Type B pancreatic cell (in vitro differentiated cells): ENCODE measurements at regions not wholly inside any gene's neighbourhood (a gene's known extent, or its start where the extent isn't known, plus 50 kb on each side); places are given as distances from the start of the nearest gene placed in this dataset.

Experiments
- DNase-seq: peaks from one replicate; pipeline ENCODE4 v3.0.0; 2021; ENCODE audit warnings: mixed read lengths; ENCODE audit not compliant: unreplicated experiment; ENCODE audit errors: extremely low spot score
- H3K27ac Mint-ChIP-seq: 2 replicates; pipeline ENCODE4 v1.8.0; 2021; ENCODE audit warnings: mild to moderate bottlenecking, mixed read lengths
- H3K27me3 Mint-ChIP-seq: 2 replicates; pipeline ENCODE4 v1.8.0; 2021; ENCODE audit warnings: mixed read lengths
- H3K36me3 Mint-ChIP-seq: 2 replicates; pipeline ENCODE4 v1.8.0; 2021; ENCODE audit warnings: mixed read lengths
- H3K4me1 Mint-ChIP-seq: one replicate; pipeline ENCODE4 v1.8.0; 2021; ENCODE audit warnings: mixed read lengths; ENCODE audit not compliant: unreplicated experiment
- H3K4me3 Mint-ChIP-seq: 2 replicates; pipeline ENCODE4 v1.8.0; 2021; ENCODE audit warnings: mild to moderate bottlenecking, mixed read lengths
- H3K9me3 Mint-ChIP-seq: 2 replicates; pipeline ENCODE4 v1.8.0; 2021; ENCODE audit warnings: mixed read lengths
- TF ChIP-seq, protein P1 (sequence below): fragments of 200-600 bp; sonication (generic); conservative IDR thresholded peaks from 2 replicates; pipeline ENCODE4 v1.5.0; 2021; ENCODE audit warnings: antibody characterized with exemption, mild to moderate bottlenecking

DNA sequence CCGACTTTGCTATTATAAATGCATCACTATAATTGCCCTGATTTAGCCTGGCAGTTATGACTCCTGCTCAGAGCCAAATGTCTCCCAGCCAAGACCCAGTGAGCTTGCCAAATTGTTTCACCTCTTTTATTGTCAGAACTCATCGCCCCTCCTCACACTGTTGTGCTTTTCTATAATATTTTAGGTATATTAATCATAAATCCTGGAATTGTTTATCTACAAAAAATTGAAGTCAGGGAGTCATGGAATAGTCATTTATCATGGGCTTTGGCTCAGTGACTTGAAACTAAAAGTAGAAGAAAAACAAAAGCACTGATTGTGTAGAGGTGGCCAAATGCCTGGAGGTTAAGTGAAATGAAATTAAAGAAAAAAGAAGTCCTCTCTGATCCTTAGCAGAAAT, 85.6 kb downstream of the PFDN4 start:
- H3K36me3 Mint-ChIP-seq, result no peaks in the 10 kb centered on the region
- DNase-seq, result no peak
- TF ChIP-seq, protein P1, sequence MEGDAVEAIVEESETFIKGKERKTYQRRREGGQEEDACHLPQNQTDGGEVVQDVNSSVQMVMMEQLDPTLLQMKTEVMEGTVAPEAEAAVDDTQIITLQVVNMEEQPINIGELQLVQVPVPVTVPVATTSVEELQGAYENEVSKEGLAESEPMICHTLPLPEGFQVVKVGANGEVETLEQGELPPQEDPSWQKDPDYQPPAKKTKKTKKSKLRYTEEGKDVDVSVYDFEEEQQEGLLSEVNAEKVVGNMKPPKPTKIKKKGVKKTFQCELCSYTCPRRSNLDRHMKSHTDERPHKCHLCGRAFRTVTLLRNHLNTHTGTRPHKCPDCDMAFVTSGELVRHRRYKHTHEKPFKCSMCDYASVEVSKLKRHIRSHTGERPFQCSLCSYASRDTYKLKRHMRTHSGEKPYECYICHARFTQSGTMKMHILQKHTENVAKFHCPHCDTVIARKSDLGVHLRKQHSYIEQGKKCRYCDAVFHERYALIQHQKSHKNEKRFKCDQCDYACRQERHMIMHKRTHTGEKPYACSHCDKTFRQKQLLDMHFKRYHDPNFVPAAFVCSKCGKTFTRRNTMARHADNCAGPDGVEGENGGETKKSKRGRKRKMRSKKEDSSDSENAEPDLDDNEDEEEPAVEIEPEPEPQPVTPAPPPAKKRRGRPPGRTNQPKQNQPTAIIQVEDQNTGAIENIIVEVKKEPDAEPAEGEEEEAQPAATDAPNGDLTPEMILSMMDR, result no peak
- H3K27ac Mint-ChIP-seq, result no peak overlapping the region
- peaks cover 4% of the 10 kb centered on the region for H3K27me3 Mint-ChIP-seq
- H3K9me3 Mint-ChIP-seq, result no peaks in the 10 kb centered on the region
- H3K4me3 Mint-ChIP-seq, result no peak overlapping the region
- H3K4me1 Mint-ChIP-seq, result no peaks in the 10 kb centered on the region

DNA sequence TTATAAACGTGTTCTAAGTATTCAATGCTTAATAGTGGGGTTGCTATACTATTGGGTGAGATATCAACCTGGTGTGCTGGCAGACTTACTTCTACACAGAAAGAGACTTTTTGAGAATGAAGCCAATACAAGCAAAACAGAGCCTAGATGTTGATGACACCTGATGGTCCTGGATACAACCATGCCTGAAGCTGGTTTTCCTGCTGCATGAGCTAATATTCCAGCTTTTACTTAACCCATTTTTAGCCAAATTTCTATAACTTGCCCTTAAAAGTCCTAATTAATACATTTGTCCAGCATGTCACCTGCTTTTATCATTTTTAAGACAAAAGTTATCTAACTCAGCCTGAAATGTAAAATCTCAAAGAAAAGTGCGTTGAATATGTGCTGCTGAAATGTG, 86.2 kb downstream of the PFDN4 start:
- Mint-ChIP-seq H3K4me1 (no peaks in the 10 kb centered on the region), H3K4me3 (no peak overlapping the region), H3K9me3 (no peaks in the 10 kb centered on the region), H3K36me3 (no peaks in the 10 kb centered on the region), H3K27ac (no peak overlapping the region), H3K27me3 (peaks cover 4% of the 10 kb centered on the region)
- no peak for DNase-seq
- TF ChIP-seq, protein P1, result no peak

DNA sequence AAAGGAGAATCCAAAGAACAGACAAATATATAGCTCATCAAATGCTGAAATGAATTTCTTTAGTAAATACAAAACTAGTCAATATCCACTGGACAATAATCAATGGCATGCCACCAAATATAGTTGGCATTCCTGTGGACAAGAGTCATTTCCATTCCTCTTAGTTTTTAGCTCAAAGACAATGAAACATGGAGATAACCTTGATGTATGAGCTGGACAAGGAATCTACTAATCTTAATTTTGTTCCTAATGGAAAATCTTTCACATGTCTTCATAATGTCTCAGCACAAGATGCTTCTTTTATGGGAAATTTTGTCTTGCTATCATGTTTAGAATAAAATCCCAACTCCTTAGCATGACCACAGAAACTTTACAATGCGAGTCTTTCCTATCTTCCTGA, 87.8 kb downstream of the PFDN4 start:
- no peaks in the 10 kb centered on the region for H3K9me3 Mint-ChIP-seq
- H3K27me3 Mint-ChIP-seq, result peaks cover 9% of the 10 kb centered on the region

DNA sequence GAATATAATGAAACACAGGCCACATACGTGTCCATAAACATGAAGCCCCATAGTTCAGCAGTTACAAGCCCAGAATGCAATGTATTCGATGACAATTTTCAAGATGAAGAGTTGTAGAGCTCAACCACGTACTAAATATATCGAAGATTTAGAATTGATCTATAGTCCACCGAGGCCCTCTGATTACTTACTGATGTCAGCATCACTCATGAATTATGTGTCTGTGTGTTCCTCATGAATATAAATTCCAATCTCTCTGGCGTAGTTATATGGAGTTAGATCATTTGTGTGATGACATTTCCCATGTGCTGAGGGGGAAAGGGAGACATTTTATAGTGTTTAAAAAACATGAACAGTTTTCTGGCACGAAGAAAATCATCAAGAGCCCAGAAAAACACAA, 97.5 kb downstream of the PFDN4 start:
- TF ChIP-seq, protein P1, result no peak
- H3K36me3 Mint-ChIP-seq, result no peaks in the 10 kb centered on the region
- no peak for DNase-seq
- H3K9me3 Mint-ChIP-seq, result no peaks in the 10 kb centered on the region
- H3K27ac Mint-ChIP-seq, result no peak overlapping the region
- H3K27me3 Mint-ChIP-seq, result peaks cover 6% of the 10 kb centered on the region
- no peaks in the 10 kb centered on the region for H3K4me1 Mint-ChIP-seq
- no peak overlapping the region for H3K4me3 Mint-ChIP-seq

More for the DNA sequence above, 87.8 kb downstream of the PFDN4 start:
- no peak for DNase-seq
- TF ChIP-seq, protein P1, result no peak
- no peaks in the 10 kb centered on the region for H3K4me1 Mint-ChIP-seq
- H3K4me3 Mint-ChIP-seq, result no peak overlapping the region
- H3K36me3 Mint-ChIP-seq, result no peaks in the 10 kb centered on the region
- no peak overlapping the region for H3K27ac Mint-ChIP-seq

- Mint-ChIP-seq H3K9me3 (no peaks in the 10 kb centered on the region), H3K27ac (no peak overlapping the region), H3K27me3 (peaks cover 4% of the 10 kb centered on the region), H3K4me3 (no peak overlapping the region), H3K4me1 (no peaks in the 10 kb centered on the region), H3K36me3 (no peaks in the 10 kb centered on the region)
- TF ChIP-seq, protein P1, result no peak
- DNase-seq, result no peak
Measured at GRCh38 chr20:54306985-54307710, 99.3 kb downstream of the PFDN4 start.
